Thyroid gland (tissue), 4 donors: ENCODE measurements at regions not wholly inside any gene's neighbourhood (a gene's known extent, or its start where the extent isn't known, plus 50 kb on each side); places are given as distances from the start of the nearest gene placed in this dataset.

Experiments
- POLR2A ChIP-seq, 2 donors: fragments of 450-650 bp; IDR thresholded peaks; one replicate each; pipeline ENCODE4 v1.6.1; 2017; ENCODE audit warnings: antibody characterized with exemption in 2 of 2, mild to moderate bottlenecking in 2 of 2, moderate library complexity in 1 of 2
- TF ChIP-seq, protein P1 (sequence below), 6 experiments: fragments of 200-600 bp in 3 of 6; fragments of 450-650 bp in 3 of 6; sonication (generic) in 3 of 6; IDR thresholded peaks; one replicate each; pipeline ENCODE4 v1.5.1; 2016 to 2019; ENCODE audit warnings: antibody characterized with exemption in 6 of 6, mild to moderate bottlenecking in 2 of 6, inconsistent platforms in 1 of 6, moderate library complexity in 1 of 6

DNA sequence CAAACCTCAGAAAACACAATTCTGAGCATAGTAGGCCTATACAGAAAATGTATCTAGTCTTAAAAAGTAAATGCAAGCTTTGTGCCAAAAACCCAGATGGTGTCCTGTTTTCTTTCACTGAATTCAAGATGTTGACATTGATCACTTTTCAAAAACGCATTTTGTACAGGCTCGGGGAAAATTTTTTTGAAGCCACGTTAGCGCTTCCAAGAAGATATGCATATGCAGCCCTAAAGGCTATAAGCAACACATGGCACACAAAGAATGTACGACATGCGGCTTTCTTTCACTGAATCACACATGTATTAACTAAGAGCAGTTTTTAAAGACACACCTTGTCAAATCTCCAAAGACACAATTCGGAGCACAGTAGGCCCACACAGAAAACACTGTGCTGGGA is 115.4 kb downstream of the MRPL57 start:
- TF ChIP-seq, protein P1, sequence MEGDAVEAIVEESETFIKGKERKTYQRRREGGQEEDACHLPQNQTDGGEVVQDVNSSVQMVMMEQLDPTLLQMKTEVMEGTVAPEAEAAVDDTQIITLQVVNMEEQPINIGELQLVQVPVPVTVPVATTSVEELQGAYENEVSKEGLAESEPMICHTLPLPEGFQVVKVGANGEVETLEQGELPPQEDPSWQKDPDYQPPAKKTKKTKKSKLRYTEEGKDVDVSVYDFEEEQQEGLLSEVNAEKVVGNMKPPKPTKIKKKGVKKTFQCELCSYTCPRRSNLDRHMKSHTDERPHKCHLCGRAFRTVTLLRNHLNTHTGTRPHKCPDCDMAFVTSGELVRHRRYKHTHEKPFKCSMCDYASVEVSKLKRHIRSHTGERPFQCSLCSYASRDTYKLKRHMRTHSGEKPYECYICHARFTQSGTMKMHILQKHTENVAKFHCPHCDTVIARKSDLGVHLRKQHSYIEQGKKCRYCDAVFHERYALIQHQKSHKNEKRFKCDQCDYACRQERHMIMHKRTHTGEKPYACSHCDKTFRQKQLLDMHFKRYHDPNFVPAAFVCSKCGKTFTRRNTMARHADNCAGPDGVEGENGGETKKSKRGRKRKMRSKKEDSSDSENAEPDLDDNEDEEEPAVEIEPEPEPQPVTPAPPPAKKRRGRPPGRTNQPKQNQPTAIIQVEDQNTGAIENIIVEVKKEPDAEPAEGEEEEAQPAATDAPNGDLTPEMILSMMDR (IDR thresholded peaks at IDR 0.05) = no peak
- TF ChIP-seq POLR2A (IDR thresholded peaks at IDR 0.05) = no peak
